Hepatocyte (in vitro differentiated cells): ENCODE measurements at regions not wholly inside any gene's neighbourhood (a gene's known extent, or its start where the extent isn't known, plus 50 kb on each side); places are given as distances from the start of the nearest gene placed in this dataset.

Experiments
- DNase-seq: peaks from one replicate; pipeline ENCODE4 v3.0.0-alpha.2; 2016; ENCODE audit warnings: low spot score
- H2AFZ ChIP-seq: fragments of 200-600 bp; sonication (generic); 2 replicates; pipeline ENCODE4 v1.6.0; 2016; ENCODE audit warnings: antibody characterized with exemption, mild to moderate bottlenecking
- H3K27ac ChIP-seq: fragments of 200-600 bp; sonication (generic); 2 replicates; pipeline ENCODE4 v1.5.1; 2016; ENCODE audit warnings: mild to moderate bottlenecking
- H3K27me3 ChIP-seq: fragments of 200-600 bp; sonication (generic); 2 replicates; pipeline ENCODE4 v1.6.1; 2016
- H3K36me3 ChIP-seq: fragments of 200-600 bp; sonication (generic); replicated peaks from 2 replicates; pipeline ENCODE4 v1.5.1; 2016; ENCODE audit warnings: low read depth; ENCODE audit not compliant: insufficient read depth
- H3K4me1 ChIP-seq: fragments of 200-600 bp; sonication (generic); 2 replicates; pipeline ENCODE4 v1.5.1; 2016; ENCODE audit warnings: mild to moderate bottlenecking, moderate library complexity; ENCODE audit not compliant: insufficient read depth
- H3K4me2 ChIP-seq: fragments of 200-600 bp; sonication (generic); 2 replicates; pipeline ENCODE4 v1.6.0; 2016
- H3K4me3 ChIP-seq: fragments of 200-600 bp; sonication (generic); 2 replicates; pipeline ENCODE4 v1.5.1; 2016; ENCODE audit warnings: mild to moderate bottlenecking
- H3K79me2 ChIP-seq: fragments of 200-600 bp; sonication (generic); 2 replicates; pipeline ENCODE4 v1.6.0; 2017; ENCODE audit warnings: mild to moderate bottlenecking
- H3K9me2 ChIP-seq: fragments of 200-600 bp; sonication (generic); replicated peaks from 2 replicates; pipeline ENCODE4 v1.6.0; 2017; ENCODE audit warnings: mild to moderate bottlenecking; ENCODE audit not compliant: insufficient read depth
- H3K9me3 ChIP-seq: fragments of 200-600 bp; sonication (generic); 2 replicates; pipeline ENCODE4 v1.5.1; 2016; ENCODE audit warnings: low read depth, mild to moderate bottlenecking
- H4K20me1 ChIP-seq: fragments of 200-600 bp; sonication (generic); 2 replicates; pipeline ENCODE4 v1.6.0; 2016; ENCODE audit warnings: mild to moderate bottlenecking; ENCODE audit not compliant: insufficient read depth, poor library complexity, severe bottlenecking
- EZH2 ChIP-seq: fragments of 200-600 bp; sonication (generic); IDR thresholded peaks from 2 replicates; pipeline ENCODE4 v1.6.1; 2016; ENCODE audit warnings: antibody characterized with exemption, mild to moderate bottlenecking, borderline replicate concordance
- EZH2phosphoT487 ChIP-seq: fragments of 200-600 bp; sonication (generic); IDR thresholded peaks from one replicate; pipeline ENCODE4 v1.6.1; 2018; ENCODE audit warnings: antibody characterized with exemption, mild to moderate bottlenecking, low read depth, moderate library complexity; ENCODE audit not compliant: unreplicated experiment, severe bottlenecking
- WGBS: methylation state at CpG from one replicate; pipeline ENCODE4 v1.1.6; 2016; ENCODE audit warnings: low lambda C conversion rate; ENCODE audit errors: missing lambda C conversion rate; 5-methylcytosine and 5-hydroxymethylcytosine counted together
- TF ChIP-seq, protein P1 (sequence below): fragments of 200-600 bp; sonication (generic); IDR thresholded peaks from 2 replicates; pipeline ENCODE4 v1.5.1; 2016; ENCODE audit warnings: antibody characterized with exemption, mild to moderate bottlenecking; ENCODE audit not compliant: poor library complexity

DNA sequence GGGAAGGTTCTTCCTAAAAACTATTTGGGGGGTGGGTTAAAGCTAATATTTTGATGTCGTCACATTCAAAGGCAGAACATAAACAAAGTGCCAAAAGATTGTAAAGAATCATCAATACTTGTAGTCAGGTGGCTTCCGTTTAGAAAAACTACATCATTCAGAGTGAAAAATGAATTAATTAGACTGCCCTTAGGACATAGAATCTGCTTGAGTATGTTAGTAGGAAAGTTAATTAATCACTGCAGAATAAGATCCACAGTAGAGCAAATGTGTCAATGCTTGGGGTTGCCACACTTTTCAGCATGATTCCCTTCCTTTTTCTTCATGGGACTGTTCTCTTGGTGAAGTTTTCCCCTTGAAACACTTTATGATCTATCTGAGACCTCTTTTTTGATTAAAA, 166.8 kb upstream of the MTNR1B start:
- no peak overlapping the region for H3K27ac ChIP-seq
- no peak for TF ChIP-seq EZH2phosphoT487
- no peak for TF ChIP-seq EZH2
- TF ChIP-seq, protein P1, sequence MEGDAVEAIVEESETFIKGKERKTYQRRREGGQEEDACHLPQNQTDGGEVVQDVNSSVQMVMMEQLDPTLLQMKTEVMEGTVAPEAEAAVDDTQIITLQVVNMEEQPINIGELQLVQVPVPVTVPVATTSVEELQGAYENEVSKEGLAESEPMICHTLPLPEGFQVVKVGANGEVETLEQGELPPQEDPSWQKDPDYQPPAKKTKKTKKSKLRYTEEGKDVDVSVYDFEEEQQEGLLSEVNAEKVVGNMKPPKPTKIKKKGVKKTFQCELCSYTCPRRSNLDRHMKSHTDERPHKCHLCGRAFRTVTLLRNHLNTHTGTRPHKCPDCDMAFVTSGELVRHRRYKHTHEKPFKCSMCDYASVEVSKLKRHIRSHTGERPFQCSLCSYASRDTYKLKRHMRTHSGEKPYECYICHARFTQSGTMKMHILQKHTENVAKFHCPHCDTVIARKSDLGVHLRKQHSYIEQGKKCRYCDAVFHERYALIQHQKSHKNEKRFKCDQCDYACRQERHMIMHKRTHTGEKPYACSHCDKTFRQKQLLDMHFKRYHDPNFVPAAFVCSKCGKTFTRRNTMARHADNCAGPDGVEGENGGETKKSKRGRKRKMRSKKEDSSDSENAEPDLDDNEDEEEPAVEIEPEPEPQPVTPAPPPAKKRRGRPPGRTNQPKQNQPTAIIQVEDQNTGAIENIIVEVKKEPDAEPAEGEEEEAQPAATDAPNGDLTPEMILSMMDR, result no peak
- H3K4me1 ChIP-seq, result no peaks in the 10 kb centered on the region
- H2AFZ ChIP-seq, result no peak overlapping the region
- H4K20me1 ChIP-seq, result no peaks in the 10 kb centered on the region
- no peaks in the 10 kb centered on the region for H3K9me3 ChIP-seq
- H3K4me2 ChIP-seq, result no peak overlapping the region
- H3K36me3 ChIP-seq, result no peaks in the 10 kb centered on the region
- no peaks in the 10 kb centered on the region for H3K9me2 ChIP-seq
- no peaks in the 10 kb centered on the region for H3K27me3 ChIP-seq
- H3K79me2 ChIP-seq, result no peaks in the 10 kb centered on the region
- no peak for DNase-seq
- no peak overlapping the region for H3K4me3 ChIP-seq
- WGBS, result 76% methylated on average over 2 of the region's 2 CpGs

DNA sequence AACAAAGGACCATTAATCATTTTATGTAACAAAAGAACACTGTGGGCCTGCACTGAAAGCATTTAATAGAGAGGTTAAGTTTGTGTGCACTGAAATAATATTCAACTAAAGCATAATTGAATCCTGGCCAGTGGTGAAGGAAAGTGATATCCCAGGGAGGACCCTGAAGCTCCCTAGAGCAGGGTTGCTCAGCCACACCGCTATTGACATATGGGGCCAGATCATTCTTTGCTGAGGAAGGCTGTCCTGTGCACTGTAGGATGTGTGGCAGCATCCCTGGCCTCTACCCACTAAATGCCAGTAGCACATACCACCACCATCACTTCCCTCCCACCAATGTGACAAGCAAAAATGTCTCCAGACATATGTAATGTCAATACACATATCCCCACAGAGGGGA, 166.1 kb upstream of the MTNR1B start:
- no peaks in the 10 kb centered on the region for H3K36me3 ChIP-seq
- no peak overlapping the region for H2AFZ ChIP-seq
- H3K79me2 ChIP-seq, result no peaks in the 10 kb centered on the region
- H3K4me2 ChIP-seq, result no peak overlapping the region
- no peaks in the 10 kb centered on the region for H3K9me2 ChIP-seq
- no peaks in the 10 kb centered on the region for H3K9me3 ChIP-seq
- H3K4me1 ChIP-seq, result no peaks in the 10 kb centered on the region
- no peak for DNase-seq
- no peak overlapping the region for H3K27ac ChIP-seq
- H3K27me3 ChIP-seq, result no peaks in the 10 kb centered on the region
- H3K4me3 ChIP-seq, result no peak overlapping the region
- no peak for TF ChIP-seq EZH2
- TF ChIP-seq, protein P1, result no peak
- TF ChIP-seq EZH2phosphoT487, result no peak
- 100% methylated on average over 1 of the region's 1 CpG for WGBS
- H4K20me1 ChIP-seq, result no peaks in the 10 kb centered on the region

DNA sequence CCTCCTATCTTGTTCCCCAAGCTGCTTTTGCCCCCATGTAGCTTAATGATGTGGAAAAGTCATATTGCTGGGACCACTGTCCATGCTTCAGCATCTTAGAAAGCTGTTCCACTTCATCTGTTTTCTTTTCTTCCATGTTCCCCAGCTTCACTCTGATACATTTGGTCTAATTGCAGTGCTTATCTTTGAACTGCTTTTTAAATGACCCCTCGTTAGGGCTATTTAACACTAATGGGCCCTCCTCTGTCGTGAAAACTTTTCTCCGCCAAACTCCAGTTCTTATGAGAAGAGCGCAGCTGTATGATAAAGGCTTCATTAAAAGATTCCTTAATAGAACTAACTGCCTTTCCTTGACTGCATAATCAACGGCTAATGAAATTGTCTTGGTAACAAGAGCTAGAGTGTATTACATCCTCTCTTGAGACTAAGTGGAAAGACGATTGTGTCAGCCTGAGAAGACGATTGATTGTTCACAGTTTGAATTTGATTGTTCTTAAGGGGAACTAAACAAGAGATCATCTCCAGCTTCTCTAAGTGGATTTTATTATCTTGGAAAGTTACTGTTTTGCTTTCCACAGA, 165.0 kb upstream of the MTNR1B start:
- Histone ChIP-seq H3K9me2 (no peaks in the 10 kb centered on the region), H3K27ac (no peak overlapping the region), H3K27me3 (no peaks in the 10 kb centered on the region), H4K20me1 (no peaks in the 10 kb centered on the region), H2AFZ (no peak overlapping the region), H3K79me2 (no peaks in the 10 kb centered on the region), H3K4me3 (no peak overlapping the region), H3K4me1 (no peaks in the 10 kb centered on the region), H3K4me2 (no peak overlapping the region), H3K9me3 (no peaks in the 10 kb centered on the region), H3K36me3 (no peaks in the 10 kb centered on the region)
- DNase-seq, result no peak
- WGBS, result 74% methylated on average over 7 of the region's 7 CpGs
- TF ChIP-seq EZH2phosphoT487 (no peak), EZH2 (no peak)
- TF ChIP-seq, protein P1, result no peak

DNA sequence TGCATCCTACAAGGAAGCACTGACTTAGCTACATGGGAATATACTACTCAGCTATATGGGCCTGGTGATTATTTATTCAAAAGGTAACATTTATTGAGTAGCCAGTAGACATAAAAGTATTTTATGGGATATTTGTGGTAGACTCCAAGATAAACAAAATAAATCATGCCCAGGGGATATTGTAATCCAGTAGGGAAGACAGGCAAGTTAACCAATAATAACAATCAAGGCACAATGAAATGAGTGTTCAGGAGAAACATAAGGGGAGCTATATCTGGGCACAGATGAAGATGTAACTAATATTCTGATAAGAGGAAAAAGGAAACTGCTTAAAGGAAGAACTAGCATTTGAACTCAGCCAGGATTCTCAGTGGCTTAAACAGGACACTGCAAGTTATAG, 161.4 kb upstream of the MTNR1B start:
- no peak overlapping the region for H3K4me3 ChIP-seq
- H3K36me3 ChIP-seq, result no peaks in the 10 kb centered on the region
- H2AFZ ChIP-seq, result no peak overlapping the region
- H3K79me2 ChIP-seq, result no peaks in the 10 kb centered on the region
- H3K27ac ChIP-seq, result no peak overlapping the region
- TF ChIP-seq EZH2, result no peak
- TF ChIP-seq EZH2phosphoT487, result no peak
- TF ChIP-seq, protein P1, result no peak
- H4K20me1 ChIP-seq, result no peaks in the 10 kb centered on the region
- DNase-seq, result no peak
- no peaks in the 10 kb centered on the region for H3K9me3 ChIP-seq
- no peaks in the 10 kb centered on the region for H3K27me3 ChIP-seq
- H3K4me1 ChIP-seq, result no peaks in the 10 kb centered on the region
- no peak overlapping the region for H3K4me2 ChIP-seq
- no peaks in the 10 kb centered on the region for H3K9me2 ChIP-seq
